ENCODE measurements at regions not wholly inside any gene's neighbourhood (a gene's known extent, or its start where the extent isn't known, plus 50 kb on each side); places are given as distances from the start of the nearest gene placed in this dataset.

- in situ Hi-C loops (cut with HindIII; ENCODE audit: low pct_unique_long_range_greater_than_20kb, low sequenced_read_pairs) (no loop called here), intact Hi-C loops (cut with micrococcal nuclease; ENCODE audit: unreplicated experiment) (no loop called here)
- ATAC-seq (no peak), DNase-seq (ENCODE audit: low read depth, low spot score) (no peak)
- no peak overlapping the region for H3K4me3 ChIP-seq (ENCODE audit: low read depth in 2 of 2, low read length in 2 of 2)
- TF ChIP-seq CTCF (IDR thresholded peaks at IDR 0.05) (no peak), REST (IDR thresholded peaks at IDR 0.05; ENCODE audit: insufficient read depth in 1 of 2, low read depth in 2 of 2, low read length in 1 of 2) (no peak), TCF7L2 (IDR thresholded peaks at IDR 0.05; ENCODE audit: low read depth, low read length) (no peak), POLR2AphosphoS5 (IDR thresholded peaks at IDR 0.05; ENCODE audit: low read depth, low read length) (no peak), SIN3A (IDR thresholded peaks at IDR 0.05; ENCODE audit: borderline replicate concordance, insufficient read depth, low read depth, low read length) (no peak)
- CTCF ChIA-PET: no interaction called here
- H3K36me3 ChIP-seq (ENCODE audit: control insufficient read depth, insufficient read depth, low read length): no peaks in the 10 kb centered on the region
- no peaks in the 10 kb centered on the region for H3K27me3 ChIP-seq (ENCODE audit: control insufficient read depth, insufficient read depth, low read length)
- no peaks in the 10 kb centered on the region for H3K4me1 ChIP-seq (ENCODE audit: control insufficient read depth, insufficient read depth, low read length)
- no peak overlapping the region for H3K27ac ChIP-seq (ENCODE audit: low read length)
- BruUV-seq (replicated peaks): no TSS peak
- no peaks in the 10 kb centered on the region for H3K9me3 ChIP-seq (ENCODE audit: control insufficient read depth, insufficient read depth, low read depth, low read length)
- POLR2A ChIA-PET: no interaction called here
Observed at GRCh38 chr4:65976287-65976686, 306.0 kb upstream of the EPHA5 start.

GRCh38 chr4:65973186-65973585 is 302.9 kb upstream of the EPHA5 start:
- in situ Hi-C loops (cut with HindIII; ENCODE audit: low pct_unique_long_range_greater_than_20kb, low sequenced_read_pairs) (no loop called here), intact Hi-C loops (cut with micrococcal nuclease; ENCODE audit: unreplicated experiment) (no loop called here)
- no peaks in the 10 kb centered on the region for H3K4me1 ChIP-seq (ENCODE audit: control insufficient read depth, insufficient read depth, low read length)
- no peak for DNase-seq (ENCODE audit: low read depth, low spot score)
- H3K27me3 ChIP-seq (ENCODE audit: control insufficient read depth, insufficient read depth, low read length): no peaks in the 10 kb centered on the region
- no peaks in the 10 kb centered on the region for H3K9me3 ChIP-seq (ENCODE audit: control insufficient read depth, insufficient read depth, low read depth, low read length)
- no peaks in the 10 kb centered on the region for H3K36me3 ChIP-seq (ENCODE audit: control insufficient read depth, insufficient read depth, low read length)
- no peak overlapping the region for H3K4me3 ChIP-seq (ENCODE audit: low read depth in 2 of 2, low read length in 2 of 2)
- no peak overlapping the region for H3K27ac ChIP-seq (ENCODE audit: low read length)
- ChIA-PET POLR2A (no interaction called here), CTCF (no interaction called here)
- no TSS peak for BruUV-seq (replicated peaks)
- ATAC-seq: no peak
- no peak for TF ChIP-seq POLR2AphosphoS5 (IDR thresholded peaks at IDR 0.05; ENCODE audit: low read depth, low read length)
- TF ChIP-seq CTCF (IDR thresholded peaks at IDR 0.05): no peak
- TF ChIP-seq SIN3A (IDR thresholded peaks at IDR 0.05; ENCODE audit: borderline replicate concordance, insufficient read depth, low read depth, low read length): no peak
- TF ChIP-seq REST (IDR thresholded peaks at IDR 0.05; ENCODE audit: insufficient read depth in 1 of 2, low read depth in 2 of 2, low read length in 1 of 2): no peak
- no peak for TF ChIP-seq TCF7L2 (IDR thresholded peaks at IDR 0.05; ENCODE audit: low read depth, low read length)

All from Panc1 (cell line).